OCI-LY3 (cell line): ENCODE measurements at regions not wholly inside any gene's neighbourhood (a gene's known extent, or its start where the extent isn't known, plus 50 kb on each side); places are given as distances from the start of the nearest gene placed in this dataset.

ENCODE experiments used
- EZH2phosphoT487 ChIP-seq: fragments of 200-600 bp; shearing (Covaris generic); IDR thresholded peaks from 2 replicates; pipeline ENCODE4 v1.6.1; 2018; ENCODE audit warnings: antibody characterized with exemption, mixed run types, low read depth
- TF ChIP-seq, protein P1 (sequence below): fragments of 200-600, 300-600 bp; sonication (generic); IDR thresholded peaks from 2 replicates; pipeline ENCODE4 v1.5.1; 2014; ENCODE audit warnings: antibody characterized with exemption, low read length, low read depth

GRCh38 chr10:125227546-125227945 lies 67.2 kb upstream of the CTBP2 start:
- TF ChIP-seq, protein P1, sequence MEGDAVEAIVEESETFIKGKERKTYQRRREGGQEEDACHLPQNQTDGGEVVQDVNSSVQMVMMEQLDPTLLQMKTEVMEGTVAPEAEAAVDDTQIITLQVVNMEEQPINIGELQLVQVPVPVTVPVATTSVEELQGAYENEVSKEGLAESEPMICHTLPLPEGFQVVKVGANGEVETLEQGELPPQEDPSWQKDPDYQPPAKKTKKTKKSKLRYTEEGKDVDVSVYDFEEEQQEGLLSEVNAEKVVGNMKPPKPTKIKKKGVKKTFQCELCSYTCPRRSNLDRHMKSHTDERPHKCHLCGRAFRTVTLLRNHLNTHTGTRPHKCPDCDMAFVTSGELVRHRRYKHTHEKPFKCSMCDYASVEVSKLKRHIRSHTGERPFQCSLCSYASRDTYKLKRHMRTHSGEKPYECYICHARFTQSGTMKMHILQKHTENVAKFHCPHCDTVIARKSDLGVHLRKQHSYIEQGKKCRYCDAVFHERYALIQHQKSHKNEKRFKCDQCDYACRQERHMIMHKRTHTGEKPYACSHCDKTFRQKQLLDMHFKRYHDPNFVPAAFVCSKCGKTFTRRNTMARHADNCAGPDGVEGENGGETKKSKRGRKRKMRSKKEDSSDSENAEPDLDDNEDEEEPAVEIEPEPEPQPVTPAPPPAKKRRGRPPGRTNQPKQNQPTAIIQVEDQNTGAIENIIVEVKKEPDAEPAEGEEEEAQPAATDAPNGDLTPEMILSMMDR = no peak
- TF ChIP-seq EZH2phosphoT487 = no peak
